NCI-H1694 (cell line): ENCODE measurements at regions not wholly inside any gene's neighbourhood (a gene's known extent, or its start where the extent isn't known, plus 50 kb on each side); places are given as distances from the start of the nearest gene placed in this dataset.

ENCODE experiments used
- DNase-seq: peaks from one replicate; lab custom pipeline; 2025; lab: John Stamatoyannopoulos, UW

DNA sequence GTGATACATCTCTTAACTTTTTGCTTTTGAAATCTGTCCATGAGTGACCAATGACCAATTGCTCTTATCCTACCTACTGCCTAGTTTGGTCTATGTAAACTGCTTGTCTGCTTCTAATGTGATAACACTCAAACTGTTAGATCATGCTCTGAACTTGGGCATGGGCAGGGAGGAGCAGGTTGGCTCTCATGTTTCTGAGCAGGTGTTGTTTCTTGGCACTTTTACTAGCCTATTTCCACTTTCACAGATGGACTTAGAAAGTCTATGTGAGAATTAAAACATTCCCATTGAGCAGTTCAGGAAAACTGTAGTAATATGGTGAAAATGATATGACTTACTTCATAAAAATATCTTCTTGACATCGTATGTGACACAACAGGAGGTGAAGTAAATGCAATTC, 538.4 kb downstream of the HACE1 start:
- no peak for DNase-seq

DNA sequence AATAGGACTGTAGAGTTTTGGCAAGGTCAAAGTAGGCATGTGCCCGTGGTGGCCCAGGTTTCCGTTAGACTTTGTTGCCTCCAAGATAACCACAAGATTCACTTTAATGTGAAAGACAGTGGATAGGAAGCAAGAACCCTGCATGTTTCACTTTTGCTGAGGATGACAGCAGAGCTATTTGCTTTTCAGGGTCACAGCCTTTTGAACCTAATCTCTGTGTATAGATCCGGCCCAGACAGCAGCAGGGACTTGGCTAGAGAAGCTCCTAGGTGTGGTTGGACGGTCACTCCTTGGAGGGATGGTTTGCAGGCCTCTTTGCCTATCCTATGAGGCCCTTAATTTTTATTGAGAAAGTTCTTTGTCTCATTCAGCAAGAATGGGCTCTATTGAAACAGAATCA, 538.8 kb downstream of the HACE1 start:
- no peak for DNase-seq

DNA sequence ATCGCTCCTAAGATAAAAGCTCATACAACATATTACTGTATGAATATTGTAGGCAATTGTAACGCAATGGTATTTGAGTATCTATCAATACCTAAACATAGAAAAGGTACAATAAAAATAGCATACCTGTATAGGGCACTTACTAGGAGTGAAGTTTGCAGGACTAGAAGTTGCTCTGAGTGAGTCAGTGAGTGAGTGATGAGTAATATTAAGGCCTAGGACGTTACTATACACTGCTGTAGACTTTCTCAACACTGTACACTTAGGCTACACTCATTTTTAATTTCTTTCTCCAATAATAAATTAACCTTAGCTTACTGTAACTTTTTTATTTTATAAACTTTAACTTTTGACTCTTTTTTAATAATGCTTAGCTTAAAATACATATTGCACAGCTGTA, 546.9 kb downstream of the HACE1 start:
- no peak for DNase-seq

DNA sequence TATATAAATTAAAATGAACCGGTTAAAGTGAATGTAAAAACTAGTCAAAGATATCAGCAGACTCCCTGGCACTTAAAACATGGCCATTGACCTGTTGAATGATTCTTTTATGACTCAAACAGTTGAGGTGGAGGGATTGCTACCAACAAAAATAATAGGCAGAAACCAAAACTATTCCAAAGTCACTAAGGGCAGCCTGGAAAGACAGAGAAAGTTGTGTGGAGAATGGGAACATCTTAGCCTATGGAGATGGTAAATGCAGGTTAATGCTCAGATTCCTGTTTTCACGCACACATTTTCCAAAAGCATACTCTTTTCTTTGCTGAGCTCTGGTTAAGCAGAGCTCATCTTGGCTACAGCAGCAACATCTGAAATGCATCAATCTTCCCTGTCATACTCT, 553.5 kb downstream of the HACE1 start:
- DNase-seq: no peak

DNA sequence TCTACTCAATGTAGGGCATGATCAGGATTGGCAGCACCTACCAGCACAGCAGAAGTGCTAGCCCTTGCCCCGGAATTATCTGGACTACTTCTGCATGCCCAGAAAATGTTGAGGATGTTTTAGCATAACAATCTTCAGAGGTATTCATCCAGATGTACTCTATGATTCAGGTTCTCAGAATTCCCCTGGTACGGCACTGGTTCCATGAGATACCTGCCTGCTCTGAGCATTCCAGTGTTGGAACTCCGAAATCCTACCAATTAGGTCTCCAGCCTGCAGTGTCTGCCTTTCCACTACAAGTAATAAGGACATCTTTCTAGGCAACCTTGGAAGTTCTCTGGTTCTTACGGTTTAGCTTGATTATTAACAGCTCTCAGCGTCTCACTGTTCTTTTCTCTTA, 554.5 kb downstream of the HACE1 start:
- no peak for DNase-seq

DNA sequence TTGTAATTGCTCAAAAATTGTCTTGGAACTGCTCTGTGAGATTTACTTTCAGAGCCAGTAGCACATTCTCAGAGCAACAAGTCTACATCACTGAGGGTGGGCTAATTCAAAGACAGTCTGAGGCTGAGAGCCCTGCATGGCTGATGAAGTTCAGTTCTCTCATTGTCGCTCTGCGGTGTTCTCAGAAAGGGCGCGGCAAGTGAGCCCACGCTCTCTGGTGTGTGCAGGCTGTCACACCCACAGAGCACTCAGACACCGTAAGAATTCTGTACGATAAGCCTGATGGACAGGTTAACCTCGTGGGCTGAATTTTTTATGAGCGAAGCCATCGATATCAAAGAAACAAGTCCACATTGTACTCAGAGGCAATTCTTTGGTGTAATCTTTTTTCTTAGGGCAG, 557.8 kb downstream of the HACE1 start:
- DNase-seq: no peak

DNA sequence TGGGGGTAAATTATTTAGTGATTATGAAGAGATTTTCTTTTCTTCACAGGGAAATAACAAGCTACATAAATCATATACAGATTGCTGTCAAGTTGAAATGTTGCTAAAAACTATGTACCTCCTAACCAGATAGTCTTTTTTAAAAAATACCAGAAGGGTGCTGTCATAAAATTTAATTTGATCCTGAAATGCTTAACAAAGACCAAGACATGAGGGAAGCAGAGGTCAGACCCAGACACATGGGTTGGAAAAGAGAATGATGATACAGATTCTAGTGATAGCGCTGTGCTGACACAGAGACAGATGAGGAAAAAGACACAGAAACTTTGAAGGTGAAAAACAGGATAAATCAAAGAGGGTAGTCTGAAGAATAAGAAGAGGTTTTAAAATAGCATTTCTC, 573.1 kb downstream of the HACE1 start:
- no peak for DNase-seq

DNA sequence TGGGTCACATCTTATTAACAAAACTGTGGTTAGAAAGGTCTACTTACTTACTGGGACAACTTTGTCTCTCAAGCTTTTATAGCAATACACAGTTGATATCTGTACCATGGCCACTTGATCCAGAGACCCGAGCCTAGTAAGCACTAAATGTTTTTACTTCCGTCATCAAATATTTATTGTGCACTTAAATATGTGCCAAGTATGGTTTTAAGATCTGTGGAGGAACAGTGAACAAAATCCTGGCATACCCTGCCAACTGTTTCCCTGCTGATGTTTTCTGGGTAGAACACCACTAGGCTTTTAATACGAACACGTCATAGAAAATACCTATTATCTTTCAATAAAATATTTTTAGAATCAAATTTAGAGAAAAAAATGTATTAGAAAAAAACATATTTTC, 574.8 kb downstream of the HACE1 start:
- DNase-seq: no peak

DNA sequence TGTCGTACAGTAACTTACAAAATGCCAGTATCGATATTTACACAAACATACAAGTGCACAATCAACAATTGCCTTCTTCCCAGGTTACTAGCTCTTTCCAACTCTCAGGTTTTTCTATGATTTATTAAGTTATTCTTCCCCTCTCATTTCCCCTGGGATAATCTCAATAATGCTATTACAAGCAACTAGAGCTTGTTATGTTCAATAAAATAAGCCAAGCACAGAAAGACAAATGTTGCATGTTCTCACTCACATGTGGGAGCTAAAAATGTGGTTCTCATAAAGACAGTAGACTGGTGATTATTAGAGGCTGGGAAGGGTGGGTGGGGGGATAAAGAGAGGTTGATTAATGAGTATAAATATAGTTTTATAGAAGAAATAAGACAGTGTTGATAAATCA, 577.1 kb downstream of the HACE1 start:
- no peak for DNase-seq

DNA sequence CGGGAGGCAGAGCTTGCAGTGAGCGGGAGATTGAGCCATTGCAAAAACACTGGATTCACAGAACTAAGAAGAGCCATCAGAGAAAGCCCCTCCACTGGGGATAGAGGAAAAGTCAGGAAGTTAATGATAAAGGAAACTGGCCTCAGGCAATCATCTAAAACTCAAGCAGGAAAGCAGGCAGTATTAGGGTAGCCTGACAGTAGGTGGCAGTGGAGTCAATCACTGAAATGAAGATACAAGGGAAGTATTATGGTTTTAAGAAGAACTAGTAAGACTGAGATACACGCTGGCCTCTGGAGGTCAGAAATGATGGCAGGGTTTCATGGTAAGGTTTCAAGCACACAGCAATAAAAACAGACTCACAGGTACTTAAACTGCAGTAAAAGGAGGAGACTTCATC, 578.3 kb downstream of the HACE1 start:
- no peak for DNase-seq

DNA sequence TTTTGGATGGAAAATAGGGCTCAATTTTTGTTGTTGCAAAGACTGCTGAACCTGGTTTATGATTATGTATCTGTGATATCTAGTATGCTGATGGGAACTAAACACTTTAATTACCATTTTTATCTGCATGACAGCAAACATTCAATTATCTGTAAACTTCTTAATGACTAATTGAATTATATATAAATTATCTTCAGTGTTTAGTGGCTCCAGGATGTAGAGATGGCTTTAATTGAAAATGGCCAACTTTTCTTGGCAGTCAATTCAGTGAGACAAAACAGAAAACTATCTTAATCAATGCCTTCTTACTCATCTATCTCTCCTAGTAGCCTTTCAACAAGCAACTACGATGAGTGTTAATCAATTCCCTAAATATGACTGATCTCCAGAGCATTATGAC, 591.3 kb downstream of the HACE1 start:
- DNase-seq: no peak

DNA sequence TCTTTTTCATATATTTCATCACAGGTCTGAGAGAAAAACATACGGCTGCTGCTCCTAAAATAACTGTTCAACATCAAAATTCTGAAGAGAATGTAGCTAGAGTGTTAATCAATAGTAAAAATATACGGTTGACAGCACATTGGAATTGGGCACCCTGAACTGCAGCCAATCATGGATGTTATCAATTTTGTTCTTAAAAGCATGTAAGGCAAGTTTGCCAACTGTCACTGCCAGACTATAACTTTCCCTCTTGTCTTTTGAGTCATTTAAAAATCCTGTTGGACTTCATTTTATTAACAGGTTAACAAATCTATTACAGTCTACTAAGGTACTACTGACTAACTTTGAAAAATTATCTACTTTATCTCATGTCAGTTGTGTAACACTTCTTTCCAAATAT, 592.8 kb downstream of the HACE1 start:
- DNase-seq: no peak

DNA sequence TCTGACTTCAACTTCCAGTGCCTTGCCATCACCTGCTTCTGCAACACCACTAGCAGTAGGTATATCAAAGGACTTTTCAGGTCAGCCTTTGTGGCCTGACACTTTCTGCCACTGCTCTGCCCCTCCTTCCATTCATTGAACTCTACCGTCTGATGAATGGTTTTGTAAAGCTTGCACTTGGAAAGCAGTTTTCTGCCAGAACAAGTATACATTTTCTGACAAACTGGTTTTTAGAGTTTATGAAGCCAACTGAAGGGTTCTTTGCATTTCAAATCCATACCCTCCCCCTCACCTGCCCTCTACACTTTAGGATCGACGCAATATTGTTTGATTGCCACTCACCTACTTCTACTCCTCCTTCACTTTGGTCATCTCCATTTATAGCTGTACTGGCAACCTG, 603.1 kb downstream of the HACE1 start:
- DNase-seq: no peak

DNA sequence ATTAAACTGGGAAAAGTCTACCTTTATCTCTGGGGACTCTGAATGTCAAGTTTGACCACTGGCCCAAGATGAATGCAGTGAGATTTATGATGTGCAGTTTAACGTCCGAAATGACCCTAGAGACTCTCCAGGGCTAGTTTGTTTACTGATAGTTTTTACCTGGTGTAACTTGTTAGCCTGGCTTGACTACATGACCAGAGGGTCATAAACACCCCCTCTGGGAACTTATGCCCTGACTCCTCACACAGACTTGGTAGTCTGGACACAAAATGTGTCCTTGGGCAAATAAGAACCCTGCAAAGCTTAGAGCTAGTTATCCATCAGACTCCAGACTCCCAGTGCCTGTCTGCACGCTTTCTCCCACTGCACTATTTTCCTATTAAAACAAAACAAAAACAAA, 606.5 kb downstream of the HACE1 start:
- no peak for DNase-seq

DNA sequence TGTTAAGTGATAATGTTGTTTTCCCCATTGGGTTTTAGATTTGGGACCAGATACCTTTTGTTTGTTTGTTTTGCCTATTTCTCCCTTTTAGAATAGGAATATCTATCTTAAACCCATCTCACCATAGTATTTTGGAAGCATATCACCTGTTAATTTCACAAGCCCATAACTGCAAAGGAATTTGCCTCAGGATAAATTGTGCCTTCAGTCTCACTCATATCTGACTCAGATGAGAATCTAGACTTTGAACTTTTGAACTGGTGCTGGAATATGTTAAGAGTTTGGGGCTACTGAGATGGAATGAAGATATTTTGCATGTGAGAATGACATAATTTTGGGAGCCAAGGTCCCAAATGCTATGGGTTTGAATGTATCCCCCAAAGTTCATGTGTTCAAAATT, 607.4 kb downstream of the HACE1 start:
- no peak for DNase-seq

DNA sequence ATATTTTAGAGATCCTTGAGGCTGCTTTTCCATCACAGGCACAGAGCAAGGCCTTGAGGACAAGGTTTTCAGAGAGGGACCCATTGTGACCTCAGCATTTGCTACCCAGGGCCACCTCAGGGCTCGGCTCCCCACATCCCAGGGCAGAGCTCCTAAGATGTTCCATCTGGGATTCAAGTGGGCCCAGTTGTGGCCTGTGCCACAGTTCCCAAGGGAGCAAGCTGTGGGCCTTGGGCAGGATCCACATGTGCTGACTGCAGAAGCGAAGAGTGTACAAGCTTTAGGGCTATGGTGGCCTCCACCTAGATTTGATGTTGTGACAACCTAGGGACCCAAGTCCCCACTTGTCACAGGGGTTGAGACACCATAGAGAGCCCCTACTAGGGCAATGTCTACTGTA, 608.1 kb downstream of the HACE1 start:
- no peak for DNase-seq

DNA sequence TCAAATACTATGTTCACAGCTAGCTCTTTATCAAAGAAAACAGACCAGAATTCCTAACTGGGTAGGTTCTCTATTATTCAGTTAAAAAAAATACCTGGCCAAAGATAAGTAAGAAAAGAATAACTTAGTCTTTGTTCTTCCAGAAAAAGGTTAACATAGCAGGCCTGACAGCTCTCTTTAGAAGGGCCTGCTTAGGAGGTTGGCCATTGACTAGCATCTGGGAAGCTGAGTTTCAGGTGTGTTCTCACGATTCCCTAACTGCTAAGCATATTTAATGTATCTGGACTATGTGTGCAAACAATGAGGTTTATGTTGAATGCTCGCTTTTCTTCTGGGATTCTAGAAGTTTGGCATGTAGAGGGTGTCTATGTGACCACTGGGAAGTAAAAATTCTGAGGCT, 618.9 kb downstream of the HACE1 start:
- no peak for DNase-seq

DNA sequence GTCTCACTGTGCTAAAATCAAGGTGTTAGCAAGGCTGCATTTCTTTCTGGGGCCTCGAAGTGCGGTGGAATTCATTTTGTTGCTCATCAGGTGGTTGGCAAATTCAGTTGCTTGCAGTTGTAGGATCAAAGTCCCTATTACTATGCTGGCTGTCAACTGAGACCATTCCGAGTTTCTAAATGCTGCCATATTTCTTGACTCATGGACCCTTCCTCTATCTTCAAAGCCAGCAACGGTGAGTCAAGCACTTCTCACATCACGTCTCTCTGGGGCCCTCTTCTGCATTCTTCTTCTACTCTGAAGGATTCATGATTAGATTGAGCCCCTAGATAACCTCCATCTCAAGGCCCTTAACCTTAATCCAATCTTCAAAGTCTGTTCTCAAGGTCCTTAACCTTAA, 619.7 kb downstream of the HACE1 start:
- DNase-seq: no peak

DNA sequence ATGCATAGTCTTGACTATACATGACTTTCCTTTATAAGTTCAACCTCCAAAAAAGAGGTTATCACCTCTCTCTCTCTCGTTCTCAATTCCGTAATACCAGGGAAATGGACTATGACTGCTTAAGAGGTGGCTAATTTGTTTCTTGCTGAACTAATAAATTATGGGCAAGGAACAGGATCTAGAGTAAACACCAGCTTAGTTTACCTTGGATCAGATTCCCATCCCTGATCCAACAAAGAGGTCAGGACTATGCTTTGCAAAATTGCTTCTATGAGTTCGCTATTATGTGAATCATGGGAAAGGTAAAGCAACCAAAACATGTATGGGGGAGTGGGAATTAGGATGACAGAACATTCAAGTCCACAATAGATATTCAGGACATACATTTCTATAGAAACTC, 630.7 kb downstream of the HACE1 start:
- DNase-seq: no peak

DNA sequence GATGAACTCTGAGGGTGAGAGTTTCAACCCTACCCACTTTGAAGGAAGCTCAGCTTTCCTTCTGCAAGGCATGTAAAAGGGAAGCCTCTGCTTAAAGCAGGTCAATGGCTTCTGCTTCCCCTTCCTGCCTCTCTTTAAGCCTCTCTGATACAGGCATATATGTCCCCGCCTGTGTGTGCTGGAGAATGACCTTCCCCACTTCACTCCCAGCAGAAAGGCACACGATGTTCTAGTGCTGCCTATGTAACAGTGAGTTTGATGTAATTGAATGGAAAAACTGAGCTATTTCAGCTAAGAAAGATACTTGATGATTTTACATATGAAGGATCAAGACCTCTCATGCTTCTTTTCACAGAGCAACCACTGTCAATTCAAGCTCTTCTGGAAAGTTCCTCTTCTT, 632.2 kb downstream of the HACE1 start:
- no peak for DNase-seq

DNA sequence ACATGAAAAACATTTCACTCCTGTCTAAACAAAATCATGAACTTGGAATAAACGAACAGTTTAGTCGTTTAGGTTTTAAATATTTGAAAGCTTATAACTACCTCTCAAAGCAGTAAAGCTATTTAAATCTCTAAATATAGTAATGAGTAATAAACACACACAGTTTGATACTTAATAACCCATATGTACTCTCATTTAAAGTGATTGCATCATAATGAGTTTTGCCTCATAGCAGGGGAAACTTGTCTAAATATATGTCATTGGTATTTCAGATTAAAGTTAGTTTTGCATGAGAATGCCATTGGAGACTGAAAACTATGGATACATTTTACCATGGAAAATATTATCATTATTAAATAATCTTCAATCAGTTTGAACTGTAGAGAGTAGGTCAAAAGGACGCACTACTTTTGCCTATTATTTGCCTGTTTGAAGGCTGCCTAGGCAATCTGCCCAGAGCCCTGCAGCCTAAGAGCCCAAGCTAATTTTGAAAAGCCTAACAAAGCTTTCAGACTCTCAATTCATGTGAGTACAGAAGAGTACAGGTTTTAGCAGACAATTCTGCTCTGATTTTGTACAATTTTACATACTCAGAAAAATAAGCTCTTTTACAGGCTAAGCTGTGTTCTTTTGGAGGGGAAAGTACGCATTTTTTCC, 632.8 kb downstream of the HACE1 start:
- no peak for DNase-seq

DNA sequence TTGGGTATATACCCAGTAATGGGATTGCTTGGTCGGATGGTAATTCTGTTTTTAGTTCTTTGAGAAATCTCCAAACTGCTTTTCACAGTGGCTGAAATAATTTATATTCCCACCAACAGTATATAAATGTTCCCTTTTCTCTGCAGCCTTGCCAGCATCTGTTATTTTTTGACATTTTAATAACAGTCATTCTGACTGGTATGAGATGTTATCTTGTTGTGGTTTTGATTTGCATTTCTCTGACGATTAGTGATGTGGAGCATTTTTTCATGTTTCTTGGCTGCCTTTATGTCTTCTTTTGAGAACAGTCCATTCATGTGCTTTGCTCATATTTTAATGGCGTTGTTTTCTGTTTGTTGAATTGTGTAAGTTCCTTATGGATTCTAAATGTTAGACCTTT, 641.6 kb downstream of the HACE1 start:
- DNase-seq: no peak

DNA sequence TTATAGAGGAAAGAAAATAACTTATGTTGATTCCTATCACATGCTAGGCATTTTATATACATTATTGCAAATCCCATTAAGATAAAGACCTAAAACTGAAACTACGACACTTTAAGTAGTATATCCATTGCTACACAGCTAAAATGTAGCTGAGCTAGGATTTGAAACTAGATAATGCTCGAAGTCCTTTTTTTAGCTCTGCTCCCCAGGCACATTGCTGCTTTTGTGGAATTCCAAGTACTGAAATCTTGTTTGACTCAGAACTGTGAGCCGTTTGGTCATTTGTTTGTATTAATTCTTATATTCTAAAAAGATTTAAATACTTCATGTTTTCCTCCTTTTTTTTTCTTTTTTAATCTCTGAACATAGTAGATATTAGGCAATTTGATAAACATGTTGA, 644.8 kb downstream of the HACE1 start:
- DNase-seq: no peak

DNA sequence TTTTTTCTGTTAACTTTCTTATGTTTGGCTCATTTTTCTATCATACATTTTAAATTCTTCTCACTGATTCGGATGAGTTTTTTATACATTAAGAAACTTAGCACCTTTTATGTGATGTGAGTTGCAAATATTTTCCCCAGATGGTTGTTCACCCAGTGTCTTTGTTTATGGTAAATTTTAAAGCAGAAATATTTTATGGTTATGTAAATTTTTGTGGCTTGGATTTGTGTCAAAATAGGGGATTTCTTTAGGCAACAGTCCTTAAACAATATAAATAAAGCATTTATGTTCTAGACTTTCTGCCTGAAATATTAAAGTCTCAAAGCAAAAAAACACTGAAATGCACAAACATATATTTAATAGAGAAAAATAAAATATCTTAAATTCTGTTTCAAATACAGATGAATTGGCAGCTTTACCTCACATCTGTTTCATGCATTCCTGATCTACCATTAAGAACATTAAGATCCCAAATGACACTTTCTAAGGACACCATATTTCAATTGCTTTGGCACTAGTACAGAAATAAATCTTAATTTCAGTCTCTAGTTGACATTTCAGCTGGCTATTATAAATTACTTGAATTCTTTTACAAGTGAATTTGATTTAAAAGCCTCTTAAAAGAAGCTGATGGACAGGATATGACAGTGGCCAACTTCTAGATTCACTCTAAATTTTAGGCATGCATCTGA, 646.6 kb downstream of the HACE1 start:
- no peak for DNase-seq
